HAP-1 (cell line): ENCODE measurements at regions not wholly inside any gene's neighbourhood (a gene's known extent, or its start where the extent isn't known, plus 50 kb on each side); places are given as distances from the start of the nearest gene placed in this dataset.

Experiments used
- DNase-seq, 2 experiments: peaks; one replicate each; pipeline ENCODE4 v3.0.0-alpha.2; 2016 to 2020; ENCODE audit warnings: low spot score in 2 of 2
- H3K27me3 ChIP-seq: fragments of 250-450 bp; sonication (Bioruptor Pico); 2 replicates; pipeline ENCODE4 v1.5.1; 2020; ENCODE audit warnings: low read depth, mild to moderate bottlenecking, moderate library complexity
- H3K36me3 ChIP-seq: fragments of 250-450 bp; sonication (Bioruptor Pico); replicated peaks from 2 replicates; pipeline ENCODE4 v1.5.1; 2020; ENCODE audit warnings: mild to moderate bottlenecking
- H3K4me1 ChIP-seq: fragments of 250-450 bp; sonication (Bioruptor Pico); 2 replicates; pipeline ENCODE4 v1.5.1; 2020; ENCODE audit warnings: mild to moderate bottlenecking
- H3K4me3 ChIP-seq: fragments of 250-450 bp; sonication (Bioruptor Pico); 2 replicates; pipeline ENCODE4 v1.5.1; 2020; ENCODE audit warnings: mild to moderate bottlenecking, moderate library complexity
- H3K9me3 ChIP-seq: fragments of 250-450 bp; sonication (Bioruptor Pico); 2 replicates; pipeline ENCODE4 v1.5.1; 2020; ENCODE audit warnings: mild to moderate bottlenecking, moderate library complexity
- in situ Hi-C: fragments of 300-500 bp; cut with MboI; formaldehyde crosslinking; loops from 3 replicates; pipeline ENCODE4 v1.14.3; 2020; ENCODE audit warnings: low sequenced_read_pairs, inconsistent platforms, mixed read lengths

DNA sequence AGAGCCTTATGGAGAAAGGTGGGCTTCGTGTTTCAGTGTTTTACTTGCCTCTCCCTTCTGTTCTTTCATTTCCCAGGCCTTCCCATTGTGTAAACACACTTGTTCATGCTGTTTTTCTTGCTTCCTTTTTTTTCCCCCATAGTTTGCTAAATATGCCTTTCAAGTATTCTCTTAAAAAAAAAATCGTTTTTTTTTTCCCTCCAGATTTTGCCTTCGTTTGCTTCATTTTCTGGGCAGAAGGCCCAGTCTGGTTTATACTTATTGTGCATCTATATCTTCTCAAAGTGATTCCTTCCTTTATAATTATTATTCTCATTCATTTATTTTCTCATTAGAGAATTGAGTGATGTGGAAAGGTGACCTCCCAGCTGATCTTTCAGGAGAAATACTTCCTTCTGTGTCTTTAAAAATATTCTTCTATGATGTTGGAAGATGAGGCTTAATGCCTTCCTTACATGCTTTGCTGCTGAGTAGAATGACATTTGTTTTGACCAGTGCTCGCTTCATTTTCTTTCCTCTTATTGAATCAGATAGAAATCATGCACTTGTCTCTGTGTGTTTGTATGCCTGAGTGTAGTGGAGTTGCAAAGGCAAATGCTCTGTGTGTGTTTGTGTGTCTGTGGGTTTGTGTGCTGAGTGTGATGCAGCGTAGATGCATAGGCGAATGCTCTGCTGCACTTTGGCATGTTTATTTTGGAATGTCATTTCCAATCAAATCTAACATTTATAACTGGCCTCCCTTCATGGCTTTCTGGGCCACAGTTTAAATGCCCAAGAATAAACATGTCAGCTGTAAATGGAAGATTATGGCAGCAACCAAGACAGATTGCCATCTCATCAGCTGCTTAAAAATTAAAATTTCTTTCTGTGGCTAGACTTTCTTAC lies 591.4 kb downstream of the FGF9 start:
- Histone ChIP-seq H3K36me3 (no peaks in the 10 kb centered on the region), H3K27me3 (no peaks in the 10 kb centered on the region), H3K4me1 (no peaks in the 10 kb centered on the region), H3K4me3 (no peak overlapping the region), H3K9me3 (peaks cover 4% of the 10 kb centered on the region; the same call in 1 of the 2 replicates)
- no peak for DNase-seq
- in situ Hi-C loops = no loop called here

DNA sequence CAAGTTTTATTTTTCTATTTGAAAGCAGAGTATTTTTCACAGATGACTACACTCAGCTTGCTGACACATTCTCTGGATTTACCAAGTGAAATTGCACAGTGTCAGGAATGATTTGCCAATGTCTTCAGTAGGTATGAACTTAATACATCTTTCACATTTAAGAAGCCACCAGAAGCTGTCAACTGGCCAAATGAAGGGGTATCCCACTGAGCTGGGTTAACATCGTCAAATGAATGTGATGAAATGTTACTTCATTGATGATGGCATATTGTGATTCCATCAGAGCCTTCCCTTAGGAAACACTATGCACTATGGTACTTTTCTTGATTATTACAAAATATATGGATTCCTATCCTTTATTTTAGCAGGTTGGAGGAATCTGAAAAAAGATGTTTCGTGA lies 592.3 kb downstream of the FGF9 start:
- Histone ChIP-seq H3K4me3 (no peak overlapping the region), H3K36me3 (no peaks in the 10 kb centered on the region), H3K27me3 (no peaks in the 10 kb centered on the region), H3K4me1 (no peaks in the 10 kb centered on the region), H3K9me3 (peaks cover 4% of the 10 kb centered on the region; the same call in 1 of the 2 replicates)
- in situ Hi-C loops = no loop called here
- no peak for DNase-seq

DNA sequence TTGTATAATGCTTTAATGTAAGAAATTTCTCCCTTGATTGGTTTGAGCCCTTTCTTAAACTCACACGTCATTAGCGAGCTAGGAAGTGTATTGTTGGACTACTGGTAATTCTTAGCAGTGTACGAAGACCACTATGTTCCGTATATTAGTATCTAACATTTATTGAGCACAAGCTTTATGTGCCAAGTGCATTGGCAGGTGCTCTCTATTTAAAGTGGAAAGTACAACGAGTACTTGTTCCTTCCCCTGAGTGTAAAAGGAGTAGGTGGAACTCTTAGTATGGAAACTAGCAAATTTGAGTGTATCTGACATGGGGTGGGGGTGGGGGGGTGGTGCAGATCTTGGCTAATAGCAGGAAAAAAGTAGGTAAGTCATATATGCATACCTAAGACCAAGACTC lies 594.7 kb downstream of the FGF9 start:
- Histone ChIP-seq H3K27me3 (no peaks in the 10 kb centered on the region), H3K9me3 (no peaks in the 10 kb centered on the region), H3K4me3 (no peak overlapping the region), H3K36me3 (no peaks in the 10 kb centered on the region), H3K4me1 (no peaks in the 10 kb centered on the region)
- DNase-seq = no peak
- in situ Hi-C loops = no loop called here

DNA sequence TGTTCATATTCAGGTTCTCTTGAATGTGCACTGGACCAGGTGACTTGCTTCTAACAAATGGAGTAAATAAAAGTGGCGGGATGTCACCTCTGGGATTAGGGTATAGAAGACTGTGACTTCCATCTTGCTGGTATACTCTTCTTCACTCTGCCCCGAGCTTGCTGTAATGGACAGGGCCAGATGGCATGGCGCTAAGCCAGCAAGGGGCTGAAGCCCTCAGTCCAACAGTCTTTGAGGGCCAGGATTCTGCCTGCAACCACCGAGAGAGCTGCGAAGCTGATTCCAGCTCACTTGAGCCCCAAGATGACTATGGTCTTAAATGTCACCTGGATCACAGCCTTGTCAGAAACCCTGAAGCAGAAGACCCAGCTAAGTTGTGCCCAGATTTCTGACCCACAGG lies 600.0 kb downstream of the FGF9 start:
- Histone ChIP-seq H3K4me1 (no peaks in the 10 kb centered on the region), H3K9me3 (no peaks in the 10 kb centered on the region; the same call in 1 of the 2 replicates), H3K4me3 (no peak overlapping the region), H3K27me3 (no peaks in the 10 kb centered on the region), H3K36me3 (no peaks in the 10 kb centered on the region)
- in situ Hi-C loops = no loop called here
- no peak for DNase-seq

DNA sequence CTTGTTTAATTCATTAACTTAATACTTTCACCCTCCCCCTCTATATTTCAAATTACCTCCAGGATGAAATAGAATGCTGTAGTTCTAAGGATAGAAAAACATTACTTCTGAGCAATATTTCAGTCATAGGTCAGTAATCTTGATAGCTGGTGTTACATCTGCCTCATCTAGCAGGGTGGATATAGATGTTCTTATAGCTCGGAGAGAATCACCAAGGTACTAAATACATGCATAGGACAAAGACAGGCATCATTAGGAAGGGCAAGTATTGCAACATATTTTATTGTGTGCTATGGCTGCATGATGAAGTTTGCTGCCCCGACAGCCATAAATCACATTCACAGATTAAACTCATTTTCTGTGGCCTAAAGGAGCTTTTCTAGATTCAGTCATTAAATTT lies 601.0 kb downstream of the FGF9 start:
- Histone ChIP-seq H3K27me3 (no peaks in the 10 kb centered on the region), H3K9me3 (peaks cover 4% of the 10 kb centered on the region), H3K36me3 (no peaks in the 10 kb centered on the region), H3K4me3 (no peak overlapping the region), H3K4me1 (no peaks in the 10 kb centered on the region)
- in situ Hi-C loops = no loop called here
- no peak for DNase-seq

DNA sequence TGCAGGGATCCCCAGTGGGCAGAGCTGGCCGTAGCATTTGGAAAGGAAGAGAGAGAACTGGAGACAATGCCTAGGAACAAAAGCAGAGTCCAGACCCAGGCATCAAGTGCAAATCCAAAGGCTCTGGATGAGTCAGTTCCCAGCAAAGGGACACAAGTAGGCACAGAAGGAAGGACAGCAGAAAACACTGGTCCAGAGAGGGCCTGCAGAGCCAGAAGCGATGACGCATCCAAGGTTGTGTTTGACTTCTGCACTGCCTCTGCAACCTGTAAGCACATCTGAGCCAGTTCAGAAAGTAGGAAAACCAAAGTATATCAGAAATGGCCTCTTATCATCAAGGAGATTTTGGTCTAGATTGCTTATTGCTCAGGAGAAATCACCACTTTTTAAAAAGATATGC lies 604.5 kb downstream of the FGF9 start:
- in situ Hi-C loops = no loop called here
- H3K9me3 ChIP-seq = peaks cover 4% of the 10 kb centered on the region
- no peaks in the 10 kb centered on the region for H3K36me3 ChIP-seq
- no peak for DNase-seq
- no peaks in the 10 kb centered on the region for H3K27me3 ChIP-seq
- no peaks in the 10 kb centered on the region for H3K4me1 ChIP-seq
- no peak overlapping the region for H3K4me3 ChIP-seq

DNA sequence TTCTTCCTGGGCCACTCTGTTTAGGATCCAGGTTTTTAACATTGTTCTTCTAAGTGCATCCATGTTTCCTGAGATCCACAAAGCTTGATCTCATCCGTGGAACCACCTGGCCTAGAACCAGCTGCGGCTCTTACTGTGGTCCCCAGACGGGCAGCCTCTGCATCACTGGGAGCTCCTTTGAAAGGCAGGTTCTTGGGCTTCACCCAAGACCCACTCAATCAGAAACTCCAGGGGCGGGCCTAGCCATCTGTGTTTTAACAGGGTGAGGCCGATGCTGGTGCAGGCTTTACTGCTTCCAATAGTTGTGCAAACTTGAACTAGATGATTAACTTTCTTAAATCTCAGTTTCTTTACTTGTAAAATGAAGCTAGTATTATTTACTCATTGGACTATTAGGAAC lies 605.7 kb downstream of the FGF9 start:
- in situ Hi-C loops = no loop called here
- H3K27me3 ChIP-seq = no peaks in the 10 kb centered on the region
- no peak for DNase-seq
- H3K36me3 ChIP-seq = no peaks in the 10 kb centered on the region
- no peak overlapping the region for H3K4me3 ChIP-seq
- H3K4me1 ChIP-seq = no peaks in the 10 kb centered on the region
- H3K9me3 ChIP-seq = peaks cover 4% of the 10 kb centered on the region

DNA sequence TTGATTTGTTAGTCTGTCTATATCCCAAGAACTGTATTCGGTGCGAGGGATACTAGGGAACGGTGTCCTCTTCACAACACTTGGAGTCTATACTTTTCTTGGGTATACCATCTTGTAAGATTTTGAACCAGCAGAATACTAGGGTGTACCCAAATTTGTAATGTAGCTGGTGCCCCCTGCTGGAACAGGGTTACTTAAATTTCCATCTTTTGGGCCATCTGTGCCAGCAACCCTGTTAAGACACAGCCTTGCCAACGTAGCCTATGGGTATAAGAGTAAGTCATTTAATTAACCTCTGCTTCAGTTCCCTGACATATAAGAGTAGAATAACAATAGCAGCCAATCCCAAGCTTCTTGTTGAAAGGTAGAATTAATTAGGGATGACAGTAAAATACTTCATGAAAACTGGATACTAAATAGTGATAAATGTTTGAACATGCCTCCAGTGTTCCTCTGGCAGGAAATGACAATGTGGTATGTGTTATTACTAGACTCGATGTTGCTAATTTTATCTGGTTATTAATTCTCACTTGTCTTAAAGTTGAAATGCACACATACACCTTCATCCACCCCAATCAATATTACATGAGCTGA lies 607.6 kb downstream of the FGF9 start:
- no peaks in the 10 kb centered on the region for H3K4me1 ChIP-seq
- no peak overlapping the region for H3K4me3 ChIP-seq
- H3K36me3 ChIP-seq = no peaks in the 10 kb centered on the region
- DNase-seq = no peak
- H3K9me3 ChIP-seq = peaks cover 4% of the 10 kb centered on the region; the same call in 1 of the 2 replicates
- H3K27me3 ChIP-seq = no peaks in the 10 kb centered on the region
- in situ Hi-C loops = no loop called here

DNA sequence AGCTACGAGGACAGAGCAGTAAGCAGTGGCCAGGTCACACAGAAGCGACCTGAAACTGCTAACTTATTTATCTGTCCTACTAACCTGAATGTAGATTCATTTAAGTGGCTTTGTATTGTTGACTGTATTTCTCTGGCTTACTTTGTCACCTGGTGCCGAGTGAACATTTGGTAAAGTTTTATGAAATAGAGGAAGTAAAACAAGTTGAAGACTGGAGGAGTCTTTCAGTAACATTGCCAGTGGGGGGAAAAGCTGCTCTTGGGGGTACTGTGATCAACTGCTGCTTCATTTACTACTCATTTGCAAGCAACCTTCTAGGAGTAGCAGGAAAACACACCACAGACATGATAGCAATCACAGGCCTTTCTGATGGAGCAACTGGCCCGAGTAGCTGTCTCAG lies 615.0 kb downstream of the FGF9 start:
- no peaks in the 10 kb centered on the region for H3K36me3 ChIP-seq
- H3K4me3 ChIP-seq = no peak overlapping the region
- in situ Hi-C loops = no loop called here
- no peaks in the 10 kb centered on the region for H3K4me1 ChIP-seq
- H3K9me3 ChIP-seq = 0 out of 2 replicates have a peak, but pooled peaks cover 2% of the 10 kb centered on the region
- H3K27me3 ChIP-seq = no peaks in the 10 kb centered on the region
- no peak for DNase-seq

DNA sequence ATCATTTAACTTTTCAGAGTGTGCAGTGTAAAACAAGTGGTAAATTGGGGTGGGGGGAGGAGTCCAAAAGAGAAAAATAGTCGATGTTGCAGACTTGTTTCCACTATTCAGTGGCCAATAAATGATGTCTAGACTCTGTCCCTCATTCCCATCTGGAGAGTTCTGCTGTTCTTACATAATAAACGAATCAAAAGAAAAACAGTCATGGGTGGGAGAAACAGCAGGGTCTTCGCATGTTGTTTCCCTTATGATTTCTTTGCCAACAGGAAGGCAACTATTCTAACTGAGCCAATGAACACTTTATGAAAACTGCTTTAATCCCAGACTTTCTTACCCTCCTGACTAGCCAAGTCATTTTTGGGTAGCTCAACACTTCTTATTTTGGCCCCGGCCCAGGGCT lies 615.5 kb downstream of the FGF9 start:
- H3K9me3 ChIP-seq = 0 out of 2 replicates have a peak, but pooled peaks cover 2% of the 10 kb centered on the region
- H3K4me3 ChIP-seq = no peak overlapping the region
- in situ Hi-C loops = no loop called here
- no peaks in the 10 kb centered on the region for H3K36me3 ChIP-seq
- H3K27me3 ChIP-seq = no peaks in the 10 kb centered on the region
- no peaks in the 10 kb centered on the region for H3K4me1 ChIP-seq
- DNase-seq = no peak

DNA sequence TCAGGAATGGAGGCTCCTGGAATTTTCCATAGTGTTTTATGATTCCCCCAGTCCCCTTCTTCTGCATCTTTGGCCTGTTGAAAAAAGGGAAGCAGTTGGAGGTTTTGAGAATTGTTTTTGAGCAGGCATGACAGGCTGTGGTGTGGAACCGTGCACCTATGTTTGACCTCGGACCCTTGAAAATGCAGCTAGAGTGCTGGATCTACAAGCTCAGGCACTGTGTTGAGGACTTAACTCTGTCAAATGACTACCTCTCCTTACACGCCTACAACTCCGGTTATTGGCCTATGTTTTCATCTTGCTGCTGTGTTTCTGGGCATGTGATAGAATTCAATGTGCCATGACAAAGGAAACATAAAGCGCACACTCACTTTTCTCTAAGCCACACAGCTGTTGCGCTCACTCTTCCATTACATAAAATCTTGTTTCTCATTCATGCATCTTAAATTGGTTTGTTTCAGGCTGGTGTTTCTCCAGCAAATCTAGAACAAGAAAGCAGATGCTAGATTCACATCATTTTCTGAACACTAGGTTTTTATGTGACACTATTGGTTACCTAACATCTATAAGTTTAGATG lies 616.6 kb downstream of the FGF9 start:
- no peaks in the 10 kb centered on the region for H3K36me3 ChIP-seq
- H3K4me1 ChIP-seq = no peaks in the 10 kb centered on the region
- H3K27me3 ChIP-seq = no peaks in the 10 kb centered on the region
- no peak overlapping the region for H3K4me3 ChIP-seq
- in situ Hi-C loops = no loop called here
- no peak for DNase-seq
- H3K9me3 ChIP-seq = 0 out of 2 replicates have a peak, but pooled peaks cover 2% of the 10 kb centered on the region

DNA sequence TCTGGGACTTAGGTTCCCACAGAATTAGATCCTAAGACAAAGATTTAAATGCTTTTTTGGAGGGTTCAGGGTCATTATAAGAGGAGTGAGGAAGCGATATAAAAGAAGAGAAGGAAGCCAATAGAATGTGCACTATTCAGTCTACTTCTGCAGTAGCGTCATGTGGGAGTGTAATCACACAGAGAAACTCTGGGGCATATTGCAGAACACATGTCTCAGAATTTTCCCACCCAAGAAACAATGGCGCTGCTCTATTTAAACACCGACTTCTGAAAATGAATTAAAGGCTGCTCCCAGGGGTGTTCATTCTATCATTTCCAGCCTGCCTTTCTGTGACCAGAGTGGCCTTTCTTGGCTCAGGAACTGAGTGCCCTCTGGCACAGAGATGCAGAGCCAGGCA lies 617.6 kb downstream of the FGF9 start:
- no peaks in the 10 kb centered on the region for H3K4me1 ChIP-seq
- H3K9me3 ChIP-seq = 0 out of 2 replicates have a peak, but pooled peaks cover 2% of the 10 kb centered on the region
- DNase-seq = no peak
- no peak overlapping the region for H3K4me3 ChIP-seq
- in situ Hi-C loops = no loop called here
- no peaks in the 10 kb centered on the region for H3K27me3 ChIP-seq
- H3K36me3 ChIP-seq = no peaks in the 10 kb centered on the region

DNA sequence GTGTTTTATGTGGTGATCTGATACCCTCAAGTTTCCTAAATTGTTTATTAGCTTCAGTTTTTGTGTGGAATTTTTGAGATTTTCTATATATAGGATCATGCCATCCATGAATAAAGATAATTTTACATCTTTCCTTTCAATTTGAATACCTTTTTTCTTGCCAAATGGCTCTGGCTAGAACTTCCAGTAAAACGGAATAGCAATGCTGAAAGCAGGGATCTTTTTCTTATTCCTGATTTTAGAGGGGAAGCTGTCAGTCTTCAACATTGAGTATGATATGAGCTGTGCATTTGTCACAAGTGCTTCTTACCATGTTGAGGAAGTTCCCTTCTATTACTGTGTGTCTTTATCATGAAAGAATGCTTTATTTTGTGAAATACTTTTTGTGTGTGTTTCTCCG lies 618.8 kb downstream of the FGF9 start:
- no peak for DNase-seq
- 0 out of 2 replicates have a peak, but pooled peaks cover 2% of the 10 kb centered on the region for H3K9me3 ChIP-seq
- H3K27me3 ChIP-seq = no peaks in the 10 kb centered on the region
- H3K4me3 ChIP-seq = no peak overlapping the region
- in situ Hi-C loops = no loop called here
- no peaks in the 10 kb centered on the region for H3K36me3 ChIP-seq
- H3K4me1 ChIP-seq = no peaks in the 10 kb centered on the region

DNA sequence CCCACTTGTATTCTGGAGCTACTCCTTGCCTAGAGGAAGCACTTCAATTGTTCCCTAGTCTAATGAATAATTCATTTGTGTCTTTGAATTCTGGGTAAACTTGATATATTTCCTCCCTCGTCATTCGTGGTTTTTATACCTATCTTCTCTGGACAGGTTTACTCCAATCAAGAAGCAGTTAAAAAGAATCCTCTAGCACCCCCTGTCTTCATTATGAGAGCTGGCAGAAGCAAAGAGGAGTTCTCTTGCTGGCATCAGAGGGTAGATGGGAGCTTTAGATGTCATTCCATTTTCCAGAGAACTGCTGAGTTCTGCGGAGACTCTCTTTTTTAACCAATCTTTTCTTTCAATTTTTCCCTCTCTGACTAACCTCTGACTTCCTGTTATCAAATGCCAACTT lies 627.7 kb downstream of the FGF9 start:
- H3K9me3 ChIP-seq = no peaks in the 10 kb centered on the region; the same call in 1 of the 2 replicates
- H3K27me3 ChIP-seq = no peaks in the 10 kb centered on the region
- H3K36me3 ChIP-seq = no peaks in the 10 kb centered on the region
- no peak overlapping the region for H3K4me3 ChIP-seq
- no peaks in the 10 kb centered on the region for H3K4me1 ChIP-seq
- no peak for DNase-seq
- in situ Hi-C loops = no loop called here
